OCI-LY1 (cell line): ENCODE measurements at regions not wholly inside any gene's neighbourhood (a gene's known extent, or its start where the extent isn't known, plus 50 kb on each side); places are given as distances from the start of the nearest gene placed in this dataset.

ENCODE experiments used
- H2AFZ ChIP-seq: fragments of 200-600 bp; sonication (generic), shearing (Covaris generic); 2 replicates; pipeline ENCODE4 v1.6.0; 2014; ENCODE audit warnings: antibody characterized with exemption, mild to moderate bottlenecking, low read length
- H3F3A ChIP-seq: fragments of 200-600 bp; sonication (generic), shearing (Covaris generic); 2 replicates; pipeline ENCODE4 v1.6.0; 2014; ENCODE audit warnings: mild to moderate bottlenecking, antibody characterized with exemption, low read length, moderate library complexity; ENCODE audit not compliant: insufficient read depth
- H3K27ac ChIP-seq: fragments of 200-600 bp; sonication (generic); 2 replicates; pipeline ENCODE4 v1.5.1; 2014; ENCODE audit warnings: low read length, mixed run types, mild to moderate bottlenecking, low read depth; ENCODE audit not compliant: poor library complexity, severe bottlenecking
- H3K27me3 ChIP-seq: fragments of 200-600 bp; sonication (generic); 2 replicates; pipeline ENCODE4 v1.6.0; 2014; ENCODE audit warnings: antibody characterized with exemption, mild to moderate bottlenecking, low read length, moderate library complexity; ENCODE audit not compliant: insufficient read depth
- H3K36me3 ChIP-seq: fragments of 200-600 bp; sonication (generic); 2 replicates; pipeline ENCODE4 v1.6.1; 2014; ENCODE audit warnings: mild to moderate bottlenecking, antibody characterized with exemption, low read length, moderate library complexity, mixed read lengths; ENCODE audit not compliant: insufficient read depth
- H3K4me1 ChIP-seq: fragments of 200-600 bp; sonication (generic); 2 replicates; pipeline ENCODE4 v1.5.1; 2014; ENCODE audit warnings: mild to moderate bottlenecking, low read length, moderate library complexity; ENCODE audit not compliant: insufficient read depth, severe bottlenecking
- H3K4me2 ChIP-seq: fragments of 200-600 bp; sonication (generic), shearing (Covaris generic); 2 replicates; pipeline ENCODE4 v1.6.1; 2014; ENCODE audit warnings: low read length
- H3K4me3 ChIP-seq: fragments of 200-600 bp; sonication (generic); 2 replicates; pipeline ENCODE4 v1.5.1; 2014; ENCODE audit warnings: low read length, low read depth, mild to moderate bottlenecking, mixed read lengths; ENCODE audit not compliant: poor library complexity, severe bottlenecking
- H3K79me2 ChIP-seq: fragments of 200-600 bp; shearing (Covaris generic); 2 replicates; pipeline ENCODE4 v1.6.1; 2016; ENCODE audit warnings: mixed run types, low read length, mixed read lengths; ENCODE audit not compliant: insufficient read depth
- H3K9ac ChIP-seq: fragments of 200-600 bp; sonication (generic), shearing (Covaris generic); 2 replicates; pipeline ENCODE4 v1.6.1; 2014; ENCODE audit warnings: mild to moderate bottlenecking, low read length, mixed read lengths
- H3K9me2 ChIP-seq: fragments of 200-600 bp; sonication (generic), shearing (Covaris generic); 2 replicates; pipeline ENCODE4 v1.6.1; 2014; ENCODE audit warnings: low read depth, mild to moderate bottlenecking, low read length, mixed read lengths
- H3K9me3 ChIP-seq: fragments of 200-600 bp; shearing (Covaris generic); 2 replicates; pipeline ENCODE4 v1.6.1; 2014; ENCODE audit warnings: low read length, mixed read lengths
- H4K20me1 ChIP-seq: fragments of 200-600 bp; sonication (generic), shearing (Covaris generic); 2 replicates; pipeline ENCODE4 v1.6.0; 2016; ENCODE audit warnings: mild to moderate bottlenecking, low read length; ENCODE audit not compliant: insufficient read depth
- EZH2 ChIP-seq: fragments of 200-600 bp; sonication (generic), shearing (Covaris generic); IDR thresholded peaks from 2 replicates; pipeline ENCODE4 v1.8.0; 2017; ENCODE audit warnings: borderline replicate concordance, mixed run types, mild to moderate bottlenecking, antibody characterized with exemption, low read length, moderate library complexity, mixed read lengths
- TF ChIP-seq, protein P1 (sequence below): fragments of 200-600 bp; sonication (generic), shearing (Covaris generic); IDR thresholded peaks from 2 replicates; pipeline ENCODE4 v1.5.1; 2017; ENCODE audit warnings: mild to moderate bottlenecking, antibody characterized with exemption, low read length, moderate library complexity, mixed read lengths

- Histone ChIP-seq H3K9me3 (no peaks in the 10 kb centered on the region), H3K9ac (no peak overlapping the region), H3K4me1 (no peaks in the 10 kb centered on the region), H2AFZ (no peak overlapping the region), H3K27ac (no peak overlapping the region), H3K79me2 (no peaks in the 10 kb centered on the region), H4K20me1 (no peaks in the 10 kb centered on the region), H3K27me3 (no peaks in the 10 kb centered on the region), H3K36me3 (no peaks in the 10 kb centered on the region), H3F3A (no peaks in the 10 kb centered on the region), H3K4me3 (no peak overlapping the region), H3K4me2 (no peak overlapping the region), H3K9me2 (no peaks in the 10 kb centered on the region)
- TF ChIP-seq, protein P1, sequence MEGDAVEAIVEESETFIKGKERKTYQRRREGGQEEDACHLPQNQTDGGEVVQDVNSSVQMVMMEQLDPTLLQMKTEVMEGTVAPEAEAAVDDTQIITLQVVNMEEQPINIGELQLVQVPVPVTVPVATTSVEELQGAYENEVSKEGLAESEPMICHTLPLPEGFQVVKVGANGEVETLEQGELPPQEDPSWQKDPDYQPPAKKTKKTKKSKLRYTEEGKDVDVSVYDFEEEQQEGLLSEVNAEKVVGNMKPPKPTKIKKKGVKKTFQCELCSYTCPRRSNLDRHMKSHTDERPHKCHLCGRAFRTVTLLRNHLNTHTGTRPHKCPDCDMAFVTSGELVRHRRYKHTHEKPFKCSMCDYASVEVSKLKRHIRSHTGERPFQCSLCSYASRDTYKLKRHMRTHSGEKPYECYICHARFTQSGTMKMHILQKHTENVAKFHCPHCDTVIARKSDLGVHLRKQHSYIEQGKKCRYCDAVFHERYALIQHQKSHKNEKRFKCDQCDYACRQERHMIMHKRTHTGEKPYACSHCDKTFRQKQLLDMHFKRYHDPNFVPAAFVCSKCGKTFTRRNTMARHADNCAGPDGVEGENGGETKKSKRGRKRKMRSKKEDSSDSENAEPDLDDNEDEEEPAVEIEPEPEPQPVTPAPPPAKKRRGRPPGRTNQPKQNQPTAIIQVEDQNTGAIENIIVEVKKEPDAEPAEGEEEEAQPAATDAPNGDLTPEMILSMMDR, result no peak
- no peak for TF ChIP-seq EZH2
Observed at GRCh38 chr7:13153266-13153665, 465.8 kb downstream of the ARL4A start.

GRCh38 chr7:13153742-13154141 is 466.3 kb downstream of the ARL4A start:
- Histone ChIP-seq H2AFZ (no peak overlapping the region), H3K4me2 (no peak overlapping the region), H3F3A (no peaks in the 10 kb centered on the region), H3K4me3 (no peak overlapping the region), H3K4me1 (no peaks in the 10 kb centered on the region), H4K20me1 (no peaks in the 10 kb centered on the region), H3K79me2 (no peaks in the 10 kb centered on the region), H3K27me3 (no peaks in the 10 kb centered on the region), H3K9ac (no peak overlapping the region), H3K9me2 (no peaks in the 10 kb centered on the region), H3K36me3 (no peaks in the 10 kb centered on the region), H3K9me3 (no peaks in the 10 kb centered on the region), H3K27ac (no peak overlapping the region)
- TF ChIP-seq EZH2, result no peak
- TF ChIP-seq, protein P1, result no peak

DNA sequence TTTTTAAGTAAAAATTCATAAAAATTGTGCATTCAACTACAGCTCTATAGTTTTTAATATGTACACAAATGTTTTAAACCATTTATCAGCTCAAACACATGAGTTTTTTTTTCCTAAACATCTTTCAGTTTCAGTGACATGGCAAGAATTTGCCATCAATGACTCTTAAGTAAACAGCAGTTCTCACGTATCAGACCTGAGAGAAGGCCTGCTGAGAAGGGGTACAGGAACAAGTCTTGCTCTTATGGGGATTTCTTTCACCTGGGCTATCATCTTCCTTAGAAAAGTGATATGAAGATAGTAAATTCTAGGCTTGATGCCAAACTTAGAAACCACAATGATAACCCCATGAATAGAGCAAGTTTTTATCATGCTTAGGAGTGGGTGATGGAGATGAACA is 467.8 kb downstream of the ARL4A start:
- H3K79me2 ChIP-seq, result no peaks in the 10 kb centered on the region
- H3K4me2 ChIP-seq, result no peak overlapping the region
- no peak overlapping the region for H3K9ac ChIP-seq
- no peaks in the 10 kb centered on the region for H3K27me3 ChIP-seq
- no peaks in the 10 kb centered on the region for H3K9me2 ChIP-seq
- H4K20me1 ChIP-seq, result no peaks in the 10 kb centered on the region
- no peaks in the 10 kb centered on the region for H3K4me1 ChIP-seq
- no peaks in the 10 kb centered on the region for H3K9me3 ChIP-seq
- H3K36me3 ChIP-seq, result no peaks in the 10 kb centered on the region
- no peak overlapping the region for H2AFZ ChIP-seq
- no peak overlapping the region for H3K27ac ChIP-seq
- H3F3A ChIP-seq, result no peaks in the 10 kb centered on the region
- no peak overlapping the region for H3K4me3 ChIP-seq
- no peak for TF ChIP-seq EZH2
- TF ChIP-seq, protein P1, result no peak
